ENCODE measurements at regions not wholly inside any gene's neighbourhood (a gene's known extent, or its start where the extent isn't known, plus 50 kb on each side); places are given as distances from the start of the nearest gene placed in this dataset.

- ChIA-PET POLR2A (no interaction called here), CTCF (no interaction called here)
- DNase-seq (ENCODE audit: low read depth, low spot score) = no peak
- Histone ChIP-seq H3K27me3 (ENCODE audit: control insufficient read depth, insufficient read depth, low read length) (no peaks in the 10 kb centered on the region), H3K27ac (ENCODE audit: low read depth, low read length) (no peak overlapping the region), H3K4me3 (ENCODE audit: low read depth, low read length) (no peak overlapping the region), H3K9me3 (ENCODE audit: control insufficient read depth, insufficient read depth, low read length) (no peaks in the 10 kb centered on the region)
- no peak for TF ChIP-seq CTCF (IDR thresholded peaks at IDR 0.05; ENCODE audit: low read depth, low read length)
Observed at GRCh38 chr14:38627163-38627562, 371.3 kb upstream of the CLEC14A start.

GRCh38 chr14:38623661-38624060 is 367.8 kb upstream of the CLEC14A start:
- Histone ChIP-seq H3K4me3 (ENCODE audit: low read depth, low read length) (no peak overlapping the region), H3K27me3 (ENCODE audit: control insufficient read depth, insufficient read depth, low read length) (no peaks in the 10 kb centered on the region), H3K9me3 (ENCODE audit: control insufficient read depth, insufficient read depth, low read length) (no peaks in the 10 kb centered on the region), H3K27ac (ENCODE audit: low read depth, low read length) (no peak overlapping the region)
- no peak for TF ChIP-seq CTCF (IDR thresholded peaks at IDR 0.05; ENCODE audit: low read depth, low read length)
- POLR2A ChIA-PET = no interaction called here
- CTCF ChIA-PET = interaction anchor here (0.6 kb wide), 1 partner anchor 45 kb away, joined by 3 read pairs; no protein-coding TSS in a partner anchor
- DNase-seq (ENCODE audit: low read depth, low spot score) = no peak

- TF ChIP-seq CTCF (IDR thresholded peaks at IDR 0.05; ENCODE audit: low read depth, low read length) = peak; percentile 14; the same call in 1 of the 2 replicates
- ChIA-PET POLR2A (no interaction called here), CTCF (interaction anchor here (1.3 kb wide), 1 partner anchor 716 kb away, joined by 4 read pairs; no protein-coding TSS in a partner anchor)
- H3K4me3 ChIP-seq (ENCODE audit: low read depth, low read length) = no peak overlapping the region
- no peak for DNase-seq (ENCODE audit: low read depth, low spot score)
- H3K27ac ChIP-seq (ENCODE audit: low read depth, low read length) = no peak overlapping the region
- H3K27me3 ChIP-seq (ENCODE audit: control insufficient read depth, insufficient read depth, low read length) = no peaks in the 10 kb centered on the region
- H3K9me3 ChIP-seq (ENCODE audit: control insufficient read depth, insufficient read depth, low read length) = no peaks in the 10 kb centered on the region
Observed at GRCh38 chr14:38618514-38618913, 362.6 kb upstream of the CLEC14A start.

- ChIA-PET POLR2A (no interaction called here), CTCF (no interaction called here)
- no peak for TF ChIP-seq CTCF (IDR thresholded peaks at IDR 0.05; ENCODE audit: low read depth, low read length)
- Histone ChIP-seq H3K9me3 (ENCODE audit: control insufficient read depth, insufficient read depth, low read length) (no peaks in the 10 kb centered on the region), H3K27me3 (ENCODE audit: control insufficient read depth, insufficient read depth, low read length) (no peaks in the 10 kb centered on the region), H3K27ac (ENCODE audit: low read depth, low read length) (no peak overlapping the region), H3K4me3 (ENCODE audit: low read depth, low read length) (no peak overlapping the region)
- DNase-seq (ENCODE audit: low read depth, low spot score) = no peak
Observed at GRCh38 chr14:38616959-38617358, 361.1 kb upstream of the CLEC14A start.

- Histone ChIP-seq H3K4me3 (ENCODE audit: low read depth, low read length) (no peak overlapping the region), H3K27me3 (ENCODE audit: control insufficient read depth, insufficient read depth, low read length) (no peaks in the 10 kb centered on the region), H3K9me3 (ENCODE audit: control insufficient read depth, insufficient read depth, low read length) (no peaks in the 10 kb centered on the region), H3K27ac (ENCODE audit: low read depth, low read length) (no peak overlapping the region)
- no peak for DNase-seq (ENCODE audit: low read depth, low spot score)
- ChIA-PET CTCF (no interaction called here), POLR2A (no interaction called here)
- no peak for TF ChIP-seq CTCF (IDR thresholded peaks at IDR 0.05; ENCODE audit: low read depth, low read length)
Observed at GRCh38 chr14:38611928-38612327, 356.0 kb upstream of the CLEC14A start.
